Anterior cingulate cortex (tissue), 58 donors: ENCODE measurements at regions not wholly inside any gene's neighbourhood (a gene's known extent, or its start where the extent isn't known, plus 50 kb on each side); places are given as distances from the start of the nearest gene placed in this dataset.
"Not testable (repeated sequence)": the region's sequence is repeated elsewhere in the genome, so short reads cannot be mapped to it uniquely, and the experiment has no call there.

ENCODE experiments used
- DNase-seq, 58 donors: peaks; one replicate each; lab custom pipeline; 2025; lab: John Stamatoyannopoulos, UW

DNA sequence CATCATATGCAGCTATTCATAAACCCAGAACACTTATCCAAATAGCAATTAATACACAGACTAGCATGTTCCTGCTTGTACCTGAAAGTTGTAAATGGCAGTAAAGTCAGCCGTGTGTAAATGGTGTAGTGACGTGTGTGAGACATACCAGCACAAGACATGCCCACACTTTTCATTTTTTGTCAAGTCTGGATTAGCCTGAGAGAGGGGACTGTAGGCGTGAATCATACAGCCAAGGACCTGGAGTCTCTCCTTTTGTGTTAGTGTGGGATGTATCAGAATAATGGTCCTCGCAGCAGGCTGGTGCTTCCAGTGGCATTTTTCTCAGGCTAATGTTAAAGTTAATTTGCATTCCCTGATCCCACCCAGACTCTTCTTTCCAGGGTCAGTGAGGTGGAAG, 116.8 kb upstream of the BMAL1 start:
- DNase-seq = no peak

DNA sequence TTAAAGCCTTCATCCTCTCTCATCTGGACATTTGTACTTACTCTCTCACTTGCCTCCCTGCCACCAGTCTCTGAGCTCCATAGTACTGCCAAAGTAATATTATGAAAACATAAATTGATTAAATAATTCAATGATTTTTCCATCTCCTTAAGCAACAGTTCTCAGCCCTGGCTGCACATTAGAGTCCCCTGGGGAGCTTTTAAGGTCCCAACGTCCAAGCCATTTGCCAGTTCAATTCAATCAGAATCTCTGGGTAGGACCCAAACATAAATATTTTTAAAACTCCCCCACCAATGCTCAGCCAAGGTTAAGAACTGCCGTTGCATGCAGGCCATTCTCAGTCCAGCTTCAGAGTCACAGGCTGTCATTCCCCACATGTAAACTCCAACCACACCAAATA, 114.4 kb upstream of the BMAL1 start:
- DNase-seq = no peak

DNA sequence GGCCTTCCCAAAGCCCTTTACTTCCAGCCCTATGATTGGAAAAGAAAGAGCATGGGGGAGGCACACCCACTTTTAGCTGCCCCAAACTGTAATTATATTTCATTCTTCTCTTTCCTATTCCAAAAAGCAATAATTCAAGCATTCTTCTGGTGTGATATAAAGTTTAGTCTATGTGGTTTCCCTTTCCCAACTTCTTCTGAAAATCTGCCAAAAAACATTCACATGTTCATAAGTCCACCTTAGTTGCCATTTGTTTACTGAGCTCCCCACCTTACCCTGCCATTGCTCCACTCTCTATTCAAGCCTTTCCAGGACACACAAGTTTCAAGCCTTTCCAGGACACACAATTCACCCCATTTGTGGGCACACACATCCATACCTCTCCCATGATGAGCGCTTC, 111.6 kb upstream of the BMAL1 start:
- no peak for DNase-seq

DNA sequence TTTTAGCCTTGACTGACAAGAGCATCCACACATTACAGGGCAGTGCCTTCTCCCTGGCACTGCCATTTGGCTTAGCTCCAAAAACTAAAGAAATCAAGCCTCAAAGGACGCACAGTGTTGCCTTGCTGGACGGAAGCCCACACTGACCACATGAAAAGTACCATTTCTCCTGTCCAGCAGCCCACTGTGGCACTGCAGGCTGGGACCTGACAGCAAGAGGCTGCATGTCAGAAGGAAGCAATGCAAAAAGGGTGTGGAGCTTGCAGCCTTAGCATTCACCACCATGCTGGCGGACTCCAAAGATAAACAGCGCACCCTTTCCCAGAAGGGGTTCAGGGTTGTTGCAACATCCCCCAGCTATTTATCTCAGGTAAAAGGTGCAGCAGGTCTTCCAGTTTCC, 109.3 kb upstream of the BMAL1 start:
- peak in 4 of 58 donors; percentile 3 to 26 (median 11) for DNase-seq

DNA sequence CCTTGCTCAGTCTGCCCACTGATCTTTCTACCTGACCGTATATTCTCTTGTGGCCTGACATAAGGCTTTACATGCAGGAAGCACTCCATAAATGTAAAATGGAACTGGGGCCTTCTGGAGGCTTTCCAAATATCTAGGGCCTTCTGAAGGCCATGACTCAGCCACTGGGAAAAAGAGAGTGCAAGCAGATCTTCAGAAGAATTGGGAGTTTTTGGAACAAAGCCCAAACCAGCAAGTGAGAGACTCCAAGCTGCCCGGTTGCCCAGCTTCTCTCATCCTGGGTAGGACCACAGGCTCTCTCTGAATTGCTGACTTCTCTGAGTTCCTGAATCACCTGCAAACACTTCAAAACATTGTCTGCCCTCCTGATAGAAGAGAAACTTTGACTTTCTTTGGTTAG, 107.9 kb upstream of the BMAL1 start:
- DNase-seq = peak in 1 of 58 donors; percentile 5

DNA sequence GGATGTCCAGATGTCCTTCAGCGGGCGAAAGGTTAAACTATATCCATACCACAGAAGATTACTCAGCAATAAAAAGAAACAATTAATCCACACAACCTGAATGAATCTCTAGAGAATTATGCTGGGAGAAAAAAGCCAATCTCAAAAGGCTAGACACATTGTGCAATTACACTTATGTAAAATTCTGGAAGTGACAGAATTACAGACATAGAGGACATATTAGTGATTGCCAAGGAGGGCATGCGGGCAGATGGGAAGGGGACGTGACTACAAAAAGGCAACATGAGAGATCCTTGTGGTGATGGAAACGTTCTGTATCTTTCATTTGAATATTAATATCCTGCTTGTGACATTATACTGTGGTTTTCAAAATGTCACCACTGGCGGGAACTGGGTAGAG, 103.5 kb upstream of the BMAL1 start:
- no peak for DNase-seq

DNA sequence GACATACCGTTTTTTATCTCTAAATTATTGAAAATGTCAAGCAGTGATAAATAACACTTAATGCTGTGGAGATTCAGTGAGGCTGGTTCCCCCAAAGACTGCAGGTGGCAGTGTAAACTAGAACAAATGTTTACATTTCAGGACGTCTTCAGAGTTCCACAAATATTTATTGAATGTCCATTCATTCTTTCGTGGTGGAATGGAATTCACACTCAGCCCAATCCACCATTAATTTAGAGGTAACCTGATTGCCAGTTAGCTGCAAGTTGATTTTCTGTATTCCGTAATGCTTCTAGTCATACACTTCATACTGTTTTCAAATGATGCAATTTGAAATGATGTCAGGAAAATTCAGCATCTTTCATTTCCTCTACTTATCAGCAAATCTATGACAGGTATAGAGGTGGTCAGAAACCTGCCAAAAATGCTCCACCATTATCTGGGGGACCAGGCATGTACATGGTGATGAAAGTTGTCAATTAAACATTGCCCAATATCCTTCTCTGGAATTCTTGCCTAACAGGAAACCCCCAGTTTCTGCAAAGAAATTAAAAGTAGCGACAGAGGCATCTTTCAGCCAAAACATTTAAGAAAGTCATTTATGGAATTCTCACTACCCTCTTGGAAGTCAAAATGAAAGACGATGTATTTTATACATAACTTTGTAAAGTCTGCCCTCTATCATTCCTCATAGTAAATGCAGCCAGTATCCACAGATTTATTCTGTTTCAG, 94.3 kb upstream of the BMAL1 start:
- peak in 2 of 58 donors; percentile 6 to 14 for DNase-seq

DNA sequence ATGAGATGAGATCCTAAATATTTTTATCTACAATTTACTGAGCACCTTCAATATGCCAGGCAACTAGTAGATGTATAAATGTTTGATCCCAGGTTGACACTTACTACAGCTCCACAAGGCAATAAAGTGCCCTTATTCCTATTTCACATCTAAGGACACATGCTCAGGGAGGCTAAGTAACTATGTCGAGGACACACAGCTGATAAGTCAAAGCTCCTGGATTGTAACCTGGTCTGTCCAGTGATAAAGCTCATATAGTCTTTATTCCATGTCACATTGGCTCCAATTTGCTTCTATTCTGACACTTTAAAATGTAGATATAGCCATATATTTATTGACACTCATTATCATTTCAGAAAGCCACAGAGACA, 93.8 kb upstream of the BMAL1 start:
- DNase-seq = no peak

DNA sequence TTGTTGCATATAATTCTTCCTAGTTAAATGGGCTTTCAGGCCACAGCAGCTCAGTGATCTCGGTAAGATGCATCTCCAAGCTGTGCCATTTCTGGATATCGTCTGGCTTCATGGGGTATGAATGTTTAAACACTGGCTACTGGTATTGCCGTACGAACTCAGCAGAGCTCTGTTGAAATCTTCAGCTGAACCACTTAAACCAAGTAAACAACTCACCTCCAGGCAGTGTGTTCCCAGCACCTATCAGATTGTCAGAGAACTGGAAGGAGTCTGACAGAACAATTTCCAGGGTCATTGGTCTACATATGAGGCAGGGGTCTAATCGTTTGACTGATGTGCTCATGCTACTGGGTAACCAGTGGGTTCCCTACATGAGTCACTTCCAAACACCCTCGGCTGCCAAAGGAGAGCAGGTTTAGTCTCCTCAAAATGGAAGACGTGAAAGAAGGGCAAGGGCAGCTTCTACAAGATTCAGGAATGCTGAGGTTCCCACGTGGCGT, 93.2 kb upstream of the BMAL1 start:
- no peak for DNase-seq

DNA sequence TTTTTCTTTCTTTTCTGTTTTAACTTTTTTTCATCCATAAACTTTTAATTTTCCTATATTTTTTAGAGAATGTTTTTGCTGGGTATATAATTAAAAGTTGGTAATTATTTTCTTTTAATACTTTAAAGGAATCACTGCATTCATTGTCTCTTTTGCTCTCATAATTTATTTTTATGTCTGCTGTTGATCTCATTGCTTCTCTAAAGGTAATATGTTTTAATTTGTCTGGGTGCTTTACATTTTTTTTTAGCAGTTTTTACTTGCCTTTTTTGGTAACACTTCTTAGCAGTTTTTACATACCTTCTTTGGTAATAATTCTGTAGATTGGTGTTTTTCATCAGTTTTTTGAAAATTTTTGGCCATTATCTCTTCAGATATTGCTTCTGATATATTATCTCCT, 89.4 kb upstream of the BMAL1 start:
- DNase-seq = no peak

DNA sequence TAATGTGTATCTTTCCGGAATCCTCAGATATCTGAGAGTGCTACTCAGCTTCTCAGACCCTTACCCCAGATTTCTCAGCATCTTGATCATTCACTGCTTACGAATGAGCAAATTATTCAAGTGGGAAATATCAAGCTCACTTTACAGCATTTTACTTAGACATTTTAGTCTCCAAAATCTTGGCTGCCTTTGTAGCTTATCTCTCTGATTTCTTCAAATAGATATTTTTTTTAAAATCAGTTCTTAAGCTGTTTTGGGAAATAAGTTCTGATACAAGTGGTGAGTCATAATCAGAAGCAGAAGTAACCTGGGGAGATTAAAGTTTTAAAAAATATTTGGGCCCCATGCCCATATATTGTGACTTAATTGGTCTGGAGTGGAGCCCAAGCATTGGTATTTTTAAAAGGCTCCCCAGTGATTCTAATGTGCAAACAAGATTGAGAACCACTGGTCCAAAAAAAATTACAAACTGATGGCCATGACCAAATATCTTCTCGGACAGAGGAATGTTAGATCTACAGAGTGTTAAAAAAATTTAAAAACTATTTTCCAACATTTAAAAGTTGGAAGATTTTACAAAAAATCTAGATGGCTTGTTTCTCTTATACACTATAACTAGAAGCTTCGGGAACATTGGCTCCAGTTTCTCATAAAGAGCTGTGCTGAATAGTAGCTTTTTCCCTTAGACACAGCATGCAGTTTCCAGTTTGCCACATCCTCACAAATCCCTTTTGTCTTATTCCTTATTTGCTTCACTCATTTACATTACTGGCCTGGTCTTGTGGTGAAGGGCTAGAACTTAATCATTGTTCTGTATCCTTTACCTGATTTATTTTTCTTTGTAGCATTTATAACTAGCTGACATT, 87.8 kb upstream of the BMAL1 start:
- DNase-seq = peak in 1 of 58 donors; percentile 39

DNA sequence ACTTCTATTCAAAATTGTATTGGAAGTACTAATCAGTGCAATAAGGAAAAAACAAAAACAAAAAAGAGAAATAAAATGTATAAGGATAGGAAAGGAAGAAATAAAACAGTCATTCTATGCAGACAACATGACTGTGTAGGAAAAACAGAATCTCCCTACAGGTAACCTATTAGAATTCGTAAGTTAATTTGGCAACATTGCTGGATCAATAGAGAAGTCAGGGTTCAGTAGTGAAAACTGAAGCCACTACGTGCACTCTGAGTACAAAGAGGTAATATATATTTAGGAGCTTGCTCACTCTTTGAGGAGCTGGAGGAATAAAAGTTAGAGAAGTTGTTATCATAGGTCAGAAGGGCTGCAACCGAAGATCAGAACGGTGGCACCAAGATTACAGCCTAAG, 84.0 kb upstream of the BMAL1 start:
- no peak for DNase-seq

DNA sequence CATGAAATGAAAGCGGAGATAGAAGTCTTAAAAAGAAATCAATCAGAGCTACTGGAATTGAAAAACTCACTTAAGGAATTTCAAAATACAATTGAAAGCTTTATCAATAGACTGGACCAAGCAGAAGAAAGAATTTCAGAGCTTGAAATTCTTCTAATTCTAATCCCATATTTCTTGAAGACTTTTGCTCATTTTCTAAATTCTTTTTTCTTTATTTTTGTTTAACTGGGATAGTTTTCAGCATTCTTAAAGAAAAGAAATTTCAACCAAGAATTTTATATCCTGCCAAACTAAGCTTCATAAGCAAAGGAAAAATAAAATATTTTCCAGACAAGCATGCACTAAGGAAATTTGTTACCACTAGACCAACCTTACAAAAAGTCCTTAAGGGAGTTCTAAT, 80.2 kb upstream of the BMAL1 start:
- not testable (repeated sequence) for DNase-seq

DNA sequence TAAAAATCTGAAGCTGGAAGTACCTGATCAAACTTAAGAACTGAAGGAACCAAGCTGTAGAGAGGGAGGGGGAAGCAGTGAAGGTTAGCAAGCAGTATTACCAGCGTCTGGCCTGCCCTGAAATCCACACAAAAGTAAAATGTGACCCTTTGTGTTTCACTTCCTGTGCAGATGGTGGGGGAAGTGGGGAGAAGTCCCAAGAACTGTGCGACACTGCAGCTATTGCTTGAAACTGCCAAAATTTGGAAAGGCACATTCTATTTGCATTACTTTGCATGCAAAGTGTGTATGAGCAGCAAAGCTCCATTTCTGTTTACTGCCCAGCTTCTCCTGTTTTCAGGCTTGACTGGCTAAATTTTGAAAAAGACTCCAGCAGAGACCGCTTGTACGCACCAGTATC, 72.1 kb upstream of the BMAL1 start:
- DNase-seq = peak in 8 of 58 donors; percentile 21 to 69 (median 46)

DNA sequence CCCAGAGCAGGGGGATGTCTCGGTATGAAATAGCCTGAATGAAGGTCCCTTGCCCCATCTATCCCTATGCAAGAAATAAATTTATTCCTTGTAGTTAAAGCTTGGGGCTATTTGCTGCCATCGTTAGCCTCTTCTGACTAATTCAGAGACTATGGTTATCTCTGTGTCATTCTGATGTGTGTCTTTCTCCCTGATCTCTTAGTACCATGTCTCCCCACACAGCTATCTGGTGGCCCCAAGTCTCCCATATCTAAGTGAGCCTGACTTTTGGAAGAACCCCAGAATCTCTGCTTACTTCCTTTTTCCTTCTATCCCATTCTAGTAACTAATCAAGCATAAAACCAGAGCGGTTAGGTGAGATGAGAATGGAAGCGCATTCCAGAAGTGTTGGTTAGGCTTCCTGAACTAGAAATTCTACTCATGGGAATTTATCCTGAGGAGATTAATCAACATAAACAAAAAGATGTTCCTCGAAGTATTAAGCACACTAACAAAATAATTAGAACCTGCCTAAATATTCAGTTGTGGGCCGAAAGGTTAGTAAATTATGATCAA, 71.4 kb upstream of the BMAL1 start:
- no peak for DNase-seq

DNA sequence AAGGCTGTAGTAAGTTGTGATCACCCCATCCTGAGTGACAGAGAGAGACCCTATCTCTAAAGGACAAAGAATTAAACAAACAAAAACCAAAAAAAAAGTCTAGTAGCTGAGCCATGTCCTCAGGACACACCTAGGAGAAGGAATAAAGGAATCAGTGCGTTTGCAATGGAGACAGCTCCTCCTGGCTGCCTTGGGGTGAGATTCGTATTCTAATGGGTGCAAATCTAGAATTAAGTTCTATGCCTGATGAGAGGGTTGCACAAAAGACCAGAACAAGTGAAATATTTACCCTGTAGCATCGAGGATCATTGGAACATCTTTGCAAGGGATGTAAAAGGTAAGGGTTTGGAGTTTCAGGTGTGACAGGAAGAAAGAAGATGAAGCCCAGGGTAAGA, 70.3 kb upstream of the BMAL1 start:
- no peak for DNase-seq

DNA sequence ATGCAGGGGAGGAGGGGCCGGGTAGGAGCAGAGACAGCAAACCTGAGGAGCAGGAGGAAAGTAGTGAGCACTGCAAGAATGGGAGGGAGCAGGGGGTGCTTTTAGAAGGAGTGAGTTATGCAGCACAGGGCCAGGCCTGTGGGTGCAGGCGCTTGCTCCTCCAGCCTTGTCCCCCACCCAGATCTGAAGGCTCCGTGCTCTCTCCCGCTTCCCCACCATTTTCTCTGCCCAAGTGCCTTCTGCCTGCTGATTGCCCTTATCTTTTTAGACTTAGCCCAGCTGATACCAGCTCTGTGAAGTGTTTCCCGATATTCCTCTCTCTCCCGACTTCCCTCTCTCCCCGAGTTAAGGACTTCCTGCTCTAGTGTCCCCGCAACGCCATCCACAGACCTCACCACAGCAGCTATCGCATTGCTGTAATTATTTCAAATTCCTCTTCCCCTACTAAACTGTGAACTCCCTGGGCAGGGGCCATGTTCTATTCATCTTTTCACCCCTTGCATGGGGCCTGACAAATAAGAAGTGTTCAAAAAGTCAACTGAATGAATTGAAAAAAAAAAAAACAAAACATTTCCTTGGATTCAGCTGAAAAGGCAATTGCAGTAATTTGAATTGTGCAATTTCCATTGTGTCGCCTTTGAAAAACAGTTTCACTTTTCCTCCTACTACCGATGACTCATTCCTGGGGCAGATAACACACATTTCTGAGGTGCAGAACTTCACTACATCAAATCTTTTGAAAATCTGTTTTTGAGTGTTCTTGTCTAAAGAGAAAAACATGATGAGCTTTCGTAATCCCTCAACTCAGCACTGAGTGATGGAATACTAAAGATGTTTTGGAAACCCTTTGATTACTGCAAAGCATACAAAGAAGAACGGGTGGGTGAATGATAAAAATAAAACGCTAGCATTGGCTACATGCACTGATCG, 69.7 kb upstream of the BMAL1 start:
- peak in 4 of 58 donors; percentile 26 to 47 (median 47) for DNase-seq

DNA sequence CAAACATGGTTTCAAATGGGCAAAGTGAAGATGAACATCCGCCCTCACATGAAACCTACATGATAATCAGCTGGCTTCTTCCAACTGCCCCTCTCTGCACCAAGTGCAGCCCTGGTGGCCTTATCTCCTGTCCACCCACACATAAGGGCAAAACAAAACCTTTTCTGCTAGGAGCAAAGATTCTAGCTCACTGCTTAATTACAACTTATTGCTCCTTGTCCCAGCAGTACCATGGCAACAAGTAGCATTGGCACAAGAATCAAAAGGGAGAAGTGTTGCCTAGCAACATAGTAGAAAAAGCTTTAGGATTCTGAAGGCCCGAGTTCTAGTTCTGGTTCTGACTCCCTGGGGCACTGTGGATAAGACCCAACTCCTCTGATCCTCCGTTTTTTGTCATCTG, 68.7 kb upstream of the BMAL1 start:
- peak in 1 of 58 donors; percentile 31 for DNase-seq

DNA sequence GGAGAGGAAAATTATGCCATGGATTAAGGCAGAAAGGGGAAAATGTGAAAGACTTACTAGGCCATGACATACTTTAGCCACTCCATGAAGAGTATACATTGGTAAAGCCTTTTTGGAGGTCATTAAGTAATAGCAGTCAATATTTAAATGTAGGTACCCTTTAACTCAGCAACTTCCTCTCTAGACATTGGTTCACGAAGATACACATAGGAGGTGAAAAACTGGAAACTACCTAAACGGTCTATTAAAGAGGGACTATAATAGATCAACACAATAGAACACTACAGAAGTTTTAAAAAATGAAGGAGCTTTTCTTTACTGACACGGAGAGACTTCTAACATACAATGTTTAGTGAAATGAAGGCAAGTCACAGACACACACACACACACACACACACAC, 68.2 kb upstream of the BMAL1 start:
- DNase-seq = no peak

DNA sequence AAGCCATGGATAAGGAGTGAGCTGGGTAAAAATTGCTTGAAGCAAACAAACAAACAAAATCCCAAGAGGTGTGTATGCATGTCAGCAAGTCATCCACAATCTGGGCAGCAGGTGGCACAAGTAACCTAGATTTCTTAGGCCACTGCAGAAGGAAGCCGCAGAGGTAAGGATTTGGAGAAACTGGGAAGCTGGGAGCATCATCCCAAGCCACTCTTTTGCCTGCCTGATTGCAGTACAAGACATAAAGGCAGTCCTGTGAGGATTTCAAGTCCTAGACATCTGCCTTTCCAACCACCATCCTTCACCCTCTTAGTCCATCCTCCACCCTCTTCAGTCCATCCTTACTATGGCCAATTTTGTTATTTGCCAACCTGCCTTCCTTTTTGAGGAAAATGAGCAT, 67.2 kb upstream of the BMAL1 start:
- DNase-seq = peak in 30 of 58 donors; percentile 6 to 83 (median 32)
